GDM1 (cell line): ENCODE measurements at regions not wholly inside any gene's neighbourhood (a gene's known extent, or its start where the extent isn't known, plus 50 kb on each side); places are given as distances from the start of the nearest gene placed in this dataset.

Experiments used
- DNase-seq: peaks from one replicate; lab custom pipeline; 2025; lab: John Stamatoyannopoulos, UW

- no peak for DNase-seq
Observed at GRCh38 chr5:4319478-4320128, 724.0 kb downstream of the IRX1 start.

- DNase-seq: no peak
Observed at GRCh38 chr5:4330327-4330726, 734.7 kb downstream of the IRX1 start.

- DNase-seq: no peak
Observed at GRCh38 chr5:4335078-4335477, 739.4 kb downstream of the IRX1 start.

- DNase-seq: no peak
Observed at GRCh38 chr5:4337519-4337918, 741.9 kb downstream of the IRX1 start.

- no peak for DNase-seq
Observed at GRCh38 chr5:4339949-4340348, 744.3 kb downstream of the IRX1 start.

GRCh38 chr5:4345850-4346249, 750.2 kb downstream of the IRX1 start:
- no peak for DNase-seq

GRCh38 chr5:4348423-4348822, 752.8 kb downstream of the IRX1 start:
- DNase-seq: no peak

- DNase-seq: no peak
Observed at GRCh38 chr5:4348919-4349318, 753.3 kb downstream of the IRX1 start.

GRCh38 chr5:4356201-4356600, 760.6 kb downstream of the IRX1 start:
- DNase-seq: no peak

GRCh38 chr5:4359847-4360246, 764.2 kb downstream of the IRX1 start:
- DNase-seq: no peak

GRCh38 chr5:4361753-4362152, 766.1 kb downstream of the IRX1 start:
- no peak for DNase-seq

GRCh38 chr5:4362411-4362810, 766.8 kb downstream of the IRX1 start:
- no peak for DNase-seq

- DNase-seq: no peak
Observed at GRCh38 chr5:4363045-4363444, 767.4 kb downstream of the IRX1 start.

GRCh38 chr5:4366628-4367027, 771.0 kb downstream of the IRX1 start:
- DNase-seq: no peak

- DNase-seq: no peak
Observed at GRCh38 chr5:4370218-4370617, 769.9 kb upstream of the ADAMTS16 start.

GRCh38 chr5:4372481-4372880, 767.6 kb upstream of the ADAMTS16 start:
- DNase-seq: no peak

GRCh38 chr5:4373051-4373820, 766.9 kb upstream of the ADAMTS16 start:
- no peak for DNase-seq

GRCh38 chr5:4374866-4375265, 765.3 kb upstream of the ADAMTS16 start:
- no peak for DNase-seq

GRCh38 chr5:4375640-4376039, 764.5 kb upstream of the ADAMTS16 start:
- no peak for DNase-seq

GRCh38 chr5:4383102-4383501, 757.0 kb upstream of the ADAMTS16 start:
- no peak for DNase-seq

- DNase-seq: no peak
Observed at GRCh38 chr5:4383518-4384198, 756.5 kb upstream of the ADAMTS16 start.

GRCh38 chr5:4384649-4385048, 755.5 kb upstream of the ADAMTS16 start:
- no peak for DNase-seq

- no peak for DNase-seq
Observed at GRCh38 chr5:4386152-4386551, 754.0 kb upstream of the ADAMTS16 start.
